DOHH2 (cell line): ENCODE measurements at regions not wholly inside any gene's neighbourhood (a gene's known extent, or its start where the extent isn't known, plus 50 kb on each side); places are given as distances from the start of the nearest gene placed in this dataset.

Experiments used
- H3F3A ChIP-seq: fragments of 200-600 bp; sonication (generic), shearing (Covaris generic); 2 replicates; pipeline ENCODE4 v1.6.0; 2016; ENCODE audit warnings: antibody characterized with exemption, mild to moderate bottlenecking; ENCODE audit not compliant: control insufficient read depth, insufficient read depth
- H3K27ac ChIP-seq: fragments of 200-600 bp; sonication (generic); 2 replicates; pipeline ENCODE4 v1.5.1; 2014; ENCODE audit warnings: low read depth, mild to moderate bottlenecking, low read length, moderate library complexity
- H3K27me3 ChIP-seq: fragments of 200-600 bp; sonication (generic); 2 replicates; pipeline ENCODE4 v1.6.1; 2014; ENCODE audit warnings: mild to moderate bottlenecking, low read length, mixed read lengths; ENCODE audit not compliant: control insufficient read depth
- H3K36me3 ChIP-seq: fragments of 200-600 bp; sonication (generic); 2 replicates; pipeline ENCODE4 v1.6.1; 2014; ENCODE audit warnings: mild to moderate bottlenecking, low read length, moderate library complexity, mixed read lengths; ENCODE audit not compliant: control insufficient read depth
- H3K4me1 ChIP-seq: fragments of 200-600 bp; sonication (generic); 2 replicates; pipeline ENCODE4 v1.6.1; 2014; ENCODE audit warnings: mild to moderate bottlenecking, low read length, mixed read lengths; ENCODE audit not compliant: control insufficient read depth
- H3K4me2 ChIP-seq: fragments of 200-600 bp; sonication (generic); 2 replicates; pipeline ENCODE4 v1.6.0; 2014; ENCODE audit warnings: mild to moderate bottlenecking, low read length, moderate library complexity
- H3K4me3 ChIP-seq: fragments of 200-600 bp; sonication (generic); 2 replicates; pipeline ENCODE4 v1.5.1; 2014; ENCODE audit warnings: mild to moderate bottlenecking, low read length, mixed read lengths
- H3K79me2 ChIP-seq: fragments of 200-600 bp; sonication (generic); 2 replicates; pipeline ENCODE4 v1.6.1; 2014; ENCODE audit warnings: mild to moderate bottlenecking, low read length, mixed read lengths; ENCODE audit not compliant: control insufficient read depth
- H3K9me2 ChIP-seq: fragments of 200-600 bp; sonication (generic); replicated peaks from 2 replicates; pipeline ENCODE4 v1.6.1; 2014; ENCODE audit warnings: mild to moderate bottlenecking, low read length, mixed read lengths; ENCODE audit not compliant: control insufficient read depth
- H3K9me3 ChIP-seq: fragments of 200-600 bp; sonication (generic); 2 replicates; pipeline ENCODE4 v1.6.1; 2014; ENCODE audit warnings: antibody characterized with exemption, low read length, mixed read lengths; ENCODE audit not compliant: control insufficient read depth, insufficient read depth
- H4K20me1 ChIP-seq: fragments of 200-600 bp; sonication (generic); 2 replicates; pipeline ENCODE4 v1.6.0; 2014; ENCODE audit warnings: low read depth, mild to moderate bottlenecking, antibody characterized with exemption, low read length, moderate library complexity; ENCODE audit not compliant: control insufficient read depth, insufficient read depth
- EZH2phosphoT487 ChIP-seq: fragments of 200-600 bp; sonication (generic); IDR thresholded peaks from 2 replicates; pipeline ENCODE4 v1.6.1; 2017; ENCODE audit warnings: borderline replicate concordance, mild to moderate bottlenecking, antibody characterized with exemption, low read length, moderate library complexity, mixed read lengths
- TF ChIP-seq, protein P1 (sequence below): fragments of 200-600 bp; sonication (generic); IDR thresholded peaks from one replicate; pipeline ENCODE4 v1.5.1; 2014; ENCODE audit warnings: antibody characterized with exemption, mild to moderate bottlenecking, low read depth, low read length; ENCODE audit not compliant: poor library complexity, severe bottlenecking

DNA sequence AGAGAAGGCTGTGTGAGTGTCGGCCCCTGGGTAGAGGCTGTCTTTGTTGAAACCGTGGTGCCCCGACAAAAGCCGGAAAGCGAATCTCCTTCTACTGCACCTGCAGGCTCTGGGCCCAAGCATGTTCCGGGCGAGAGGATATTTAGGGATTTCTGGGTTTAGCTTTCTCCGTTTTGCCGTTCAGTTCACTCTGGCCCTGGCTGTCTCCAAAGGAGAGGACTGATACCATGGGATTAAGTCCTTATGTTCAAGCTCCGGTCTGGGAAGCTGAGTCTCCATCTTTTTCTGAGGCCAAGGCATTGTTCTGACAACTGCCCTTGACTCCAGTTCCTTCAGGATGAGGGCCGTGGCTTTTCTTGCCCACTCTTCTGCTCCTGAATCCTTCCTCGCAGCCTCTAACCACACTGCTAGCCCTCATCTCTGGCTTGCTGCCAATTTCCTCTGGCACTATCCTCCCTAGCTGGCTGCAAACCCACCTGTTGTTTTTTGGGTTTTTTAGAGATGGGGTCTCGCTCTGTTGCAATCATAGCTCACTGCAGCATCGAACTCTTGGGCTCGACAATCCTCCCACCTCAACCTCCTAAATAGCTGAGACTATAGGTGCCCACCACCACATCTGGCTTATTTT is 206.8 kb downstream of the SKIDA1 start:
- Histone ChIP-seq H3K4me2 (no peak overlapping the region), H3K27ac (no peak overlapping the region), H3K9me3 (no peaks in the 10 kb centered on the region), H3K4me3 (no peak overlapping the region), H3K9me2 (no peaks in the 10 kb centered on the region), H3K4me1 (peaks cover 22% of the 10 kb centered on the region), H3F3A (no peaks in the 10 kb centered on the region), H3K36me3 (no peaks in the 10 kb centered on the region), H3K27me3 (no peaks in the 10 kb centered on the region), H3K79me2 (no peaks in the 10 kb centered on the region), H4K20me1 (no peaks in the 10 kb centered on the region)
- TF ChIP-seq, protein P1, sequence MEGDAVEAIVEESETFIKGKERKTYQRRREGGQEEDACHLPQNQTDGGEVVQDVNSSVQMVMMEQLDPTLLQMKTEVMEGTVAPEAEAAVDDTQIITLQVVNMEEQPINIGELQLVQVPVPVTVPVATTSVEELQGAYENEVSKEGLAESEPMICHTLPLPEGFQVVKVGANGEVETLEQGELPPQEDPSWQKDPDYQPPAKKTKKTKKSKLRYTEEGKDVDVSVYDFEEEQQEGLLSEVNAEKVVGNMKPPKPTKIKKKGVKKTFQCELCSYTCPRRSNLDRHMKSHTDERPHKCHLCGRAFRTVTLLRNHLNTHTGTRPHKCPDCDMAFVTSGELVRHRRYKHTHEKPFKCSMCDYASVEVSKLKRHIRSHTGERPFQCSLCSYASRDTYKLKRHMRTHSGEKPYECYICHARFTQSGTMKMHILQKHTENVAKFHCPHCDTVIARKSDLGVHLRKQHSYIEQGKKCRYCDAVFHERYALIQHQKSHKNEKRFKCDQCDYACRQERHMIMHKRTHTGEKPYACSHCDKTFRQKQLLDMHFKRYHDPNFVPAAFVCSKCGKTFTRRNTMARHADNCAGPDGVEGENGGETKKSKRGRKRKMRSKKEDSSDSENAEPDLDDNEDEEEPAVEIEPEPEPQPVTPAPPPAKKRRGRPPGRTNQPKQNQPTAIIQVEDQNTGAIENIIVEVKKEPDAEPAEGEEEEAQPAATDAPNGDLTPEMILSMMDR, result no peak
- no peak for TF ChIP-seq EZH2phosphoT487

GRCh38 chr10:21317902-21318301 is 207.6 kb downstream of the SKIDA1 start:
- Histone ChIP-seq H3K9me2 (no peaks in the 10 kb centered on the region), H3K27ac (no peak overlapping the region), H3K4me2 (no peak overlapping the region), H3K36me3 (no peaks in the 10 kb centered on the region), H3K27me3 (no peaks in the 10 kb centered on the region), H3K79me2 (no peaks in the 10 kb centered on the region), H3K4me3 (no peak overlapping the region), H3K9me3 (no peaks in the 10 kb centered on the region), H3F3A (no peaks in the 10 kb centered on the region), H4K20me1 (no peaks in the 10 kb centered on the region), H3K4me1 (peaks cover 25% of the 10 kb centered on the region)
- TF ChIP-seq EZH2phosphoT487, result no peak
- TF ChIP-seq, protein P1, result no peak

- Histone ChIP-seq H3K27ac (no peak overlapping the region), H3K4me2 (no peak overlapping the region), H3K79me2 (no peaks in the 10 kb centered on the region), H3K4me3 (no peak overlapping the region), H3K4me1 (peaks cover 25% of the 10 kb centered on the region), H3K27me3 (no peaks in the 10 kb centered on the region), H3K36me3 (no peaks in the 10 kb centered on the region), H3F3A (no peaks in the 10 kb centered on the region), H4K20me1 (no peaks in the 10 kb centered on the region), H3K9me2 (no peaks in the 10 kb centered on the region), H3K9me3 (no peaks in the 10 kb centered on the region)
- no peak for TF ChIP-seq EZH2phosphoT487
- TF ChIP-seq, protein P1, result no peak
Observed at GRCh38 chr10:21315645-21316220, 209.7 kb downstream of the SKIDA1 start.
